SK-N-MC (cell line): ENCODE measurements at regions not wholly inside any gene's neighbourhood (a gene's known extent, or its start where the extent isn't known, plus 50 kb on each side); places are given as distances from the start of the nearest gene placed in this dataset.

Experiments used
- EZH2 ChIP-seq: fragments of 200-600 bp; sonication (generic); IDR thresholded peaks from one replicate; pipeline ENCODE4 v1.6.1; 2017; ENCODE audit warnings: antibody characterized with exemption
- FOXP2 ChIP-seq: optimal IDR thresholded peaks from 2 replicates; pipeline ENCODE3; 2011; ENCODE audit warnings: mild to moderate bottlenecking, moderate library complexity; ENCODE audit not compliant: insufficient read depth; ENCODE audit errors: extremely low read length, control extremely low read depth
- POLR2AphosphoS5 ChIP-seq: IDR thresholded peaks from 2 replicates; pipeline ENCODE4 v1.6.1; 2012; ENCODE audit warnings: mild to moderate bottlenecking, low read depth, low read length, borderline replicate concordance

DNA sequence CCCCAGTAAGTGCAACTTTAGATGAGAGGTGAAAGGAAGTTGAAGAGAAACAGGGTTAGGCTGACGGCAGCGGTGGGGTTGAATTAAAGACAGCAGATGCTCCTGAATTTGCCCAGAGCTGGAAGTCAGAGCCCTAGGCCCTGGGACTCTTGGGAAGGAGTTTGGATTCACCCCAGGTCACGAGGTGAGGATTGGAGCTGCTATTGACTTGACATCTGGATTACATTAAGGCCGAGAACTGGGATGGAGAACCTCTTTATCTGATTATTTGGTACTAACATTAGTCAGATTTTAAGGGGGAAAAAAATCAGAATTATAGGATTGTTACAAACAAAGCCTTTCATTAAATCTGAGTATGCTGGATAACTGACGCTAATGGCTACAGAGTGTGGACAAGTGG, 367.2 kb downstream of the ZNF536 start:
- no peak for TF ChIP-seq FOXP2
- TF ChIP-seq EZH2, result no peak
- no peak for TF ChIP-seq POLR2AphosphoS5
